ENCODE measurements at regions not wholly inside any gene's neighbourhood (a gene's known extent, or its start where the extent isn't known, plus 50 kb on each side); places are given as distances from the start of the nearest gene placed in this dataset.

- no peak overlapping the region for H4K91ac ChIP-seq (ENCODE audit: insufficient read length, low read depth, low read length)
- H3K79me1 ChIP-seq (ENCODE audit: insufficient read depth, low read depth, low read length, poor library complexity, severe bottlenecking) = no peaks in the 10 kb centered on the region
- H3K23me2 ChIP-seq (ENCODE audit: insufficient read length, low read depth, low read length, poor library complexity, severe bottlenecking) = no peaks in the 10 kb centered on the region
- H2BK12ac ChIP-seq (ENCODE audit: insufficient read length, low read depth, low read length) = no peak overlapping the region
- H3K9ac ChIP-seq (ENCODE audit: extremely low read depth, insufficient read length, low read length) = no peak overlapping the region
- H3K14ac ChIP-seq (ENCODE audit: insufficient read depth, low read length) = no peak overlapping the region
- H3K27ac Mint-ChIP-seq = no peak overlapping the region
- H3K36me3 Mint-ChIP-seq (ENCODE audit: insufficient read depth in 1 of 3, low read depth in 3 of 3) = no peaks in the 10 kb centered on the region
- H3T11ph ChIP-seq (ENCODE audit: low read length) = no peak overlapping the region
- H3K4me2 ChIP-seq (ENCODE audit: insufficient read depth, insufficient read length, low read length) = no peak overlapping the region
- no peak overlapping the region for H2AFZ ChIP-seq (ENCODE audit: low read length)
- no peak for TF ChIP-seq CTCF (conservative IDR thresholded peaks at IDR 0.05)
- H3K4me1 Mint-ChIP-seq = no peaks in the 10 kb centered on the region
- no peak overlapping the region for H4K5ac ChIP-seq (ENCODE audit: insufficient read length, low read depth, low read length)
- no peaks in the 10 kb centered on the region for H4K20me1 ChIP-seq (ENCODE audit: control insufficient read depth, insufficient read depth, insufficient read length)
- H2BK15ac ChIP-seq (ENCODE audit: low read depth, low read length) = no peak overlapping the region
- no peak overlapping the region for H2BK5ac ChIP-seq (ENCODE audit: insufficient read length, low read length)
- H3K18ac ChIP-seq (ENCODE audit: insufficient read length, low read depth, low read length) = no peak overlapping the region
- no peaks in the 10 kb centered on the region for H3K4me1 ChIP-seq (ENCODE audit: insufficient read depth, low read length)
- H3K27ac ChIP-seq (ENCODE audit: insufficient read length, low read depth, low read length) = no peak overlapping the region
- no CpG with 5 or more reads among the region's 2 CpGs for WGBS (ENCODE audit: extremely low coverage, insufficient read length, low lambda C conversion rate)
- H3K9me3 Mint-ChIP-seq = no peaks in the 10 kb centered on the region; a peak in 1 of 5 replicates
- no peak overlapping the region for H2BK120ac ChIP-seq (ENCODE audit: low read depth, low read length, poor library complexity, severe bottlenecking)
- DNase-seq = no peak
- no peak overlapping the region for H3K4me3 Mint-ChIP-seq
- H4K8ac ChIP-seq (replicated peaks; ENCODE audit: insufficient read length, low read depth, low read length) = no peak overlapping the region
- H3K56ac ChIP-seq (ENCODE audit: insufficient read length, low read depth, low read length) = no peak overlapping the region
- no peaks in the 10 kb centered on the region for H3K79me2 ChIP-seq (ENCODE audit: insufficient read depth, low read length)
- no peak overlapping the region for H3K4ac ChIP-seq (ENCODE audit: low read depth, low read length)
- no peaks in the 10 kb centered on the region for H3K9me3 ChIP-seq (ENCODE audit: control insufficient read depth, low read depth, low read length)
- H2BK20ac ChIP-seq (ENCODE audit: low read depth, low read length, poor library complexity, severe bottlenecking) = no peak overlapping the region
- H3K27me3 ChIP-seq (ENCODE audit: insufficient read depth, low read length) = no peaks in the 10 kb centered on the region
- H3K27me3 Mint-ChIP-seq (ENCODE audit: low read depth) = no peaks in the 10 kb centered on the region
- H2AK5ac ChIP-seq (ENCODE audit: insufficient read length, low read length) = no peak overlapping the region
- no peak overlapping the region for H3K23ac ChIP-seq (ENCODE audit: insufficient read length, low read depth, low read length)
These were observed 190.0 kb upstream of the SRD5A2 start for GRCh38 chr2:31770741-31771140.

All from H9 (cell line).